Right forelimb (tissue), 1 donor: ENCODE measurements at regions not wholly inside any gene's neighbourhood (a gene's known extent, or its start where the extent isn't known, plus 50 kb on each side); places are given as distances from the start of the nearest gene placed in this dataset.

Source experiments
- DNase-seq: peaks from one replicate; pipeline ENCODE4 v3.0.0-alpha.2; 2018

DNA sequence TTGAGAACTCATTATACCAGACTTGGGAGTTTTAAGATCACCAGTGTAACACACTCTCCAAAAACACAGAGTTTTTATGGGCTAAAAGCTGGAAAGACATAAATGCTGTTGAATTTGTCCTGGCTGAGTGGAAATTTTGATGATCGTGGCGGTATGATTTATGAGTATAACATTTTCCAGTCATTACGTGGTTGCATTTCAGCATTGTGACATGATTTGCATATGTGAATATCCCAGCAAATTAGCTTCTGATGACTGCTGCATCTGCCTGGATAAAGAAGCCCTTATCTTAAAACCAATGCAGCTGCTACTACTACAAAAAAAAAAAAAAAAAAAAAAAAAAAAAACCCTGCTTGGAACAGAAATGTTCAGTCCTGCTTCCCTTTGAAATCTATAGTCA lies 850.9 kb downstream of the TFAP2A start:
- no peak for DNase-seq

DNA sequence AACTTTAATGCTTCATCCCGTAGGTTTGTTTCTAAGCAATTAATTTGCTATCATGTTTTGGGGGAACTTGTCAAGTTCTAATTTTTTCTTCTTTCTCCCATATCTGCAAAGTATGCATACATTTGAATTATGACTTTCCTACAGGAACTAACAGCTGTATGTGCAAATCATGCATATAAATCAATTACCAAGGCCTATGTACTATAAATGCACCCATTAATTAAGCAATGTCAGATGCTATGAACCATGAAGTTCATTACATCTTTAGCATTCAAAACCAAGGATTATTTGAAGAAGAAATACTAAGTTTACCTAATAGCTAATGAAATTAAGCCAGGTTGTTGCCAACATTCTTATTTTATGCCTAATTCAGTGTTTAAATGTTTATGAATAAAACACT lies 851.3 kb downstream of the TFAP2A start:
- DNase-seq: no peak

DNA sequence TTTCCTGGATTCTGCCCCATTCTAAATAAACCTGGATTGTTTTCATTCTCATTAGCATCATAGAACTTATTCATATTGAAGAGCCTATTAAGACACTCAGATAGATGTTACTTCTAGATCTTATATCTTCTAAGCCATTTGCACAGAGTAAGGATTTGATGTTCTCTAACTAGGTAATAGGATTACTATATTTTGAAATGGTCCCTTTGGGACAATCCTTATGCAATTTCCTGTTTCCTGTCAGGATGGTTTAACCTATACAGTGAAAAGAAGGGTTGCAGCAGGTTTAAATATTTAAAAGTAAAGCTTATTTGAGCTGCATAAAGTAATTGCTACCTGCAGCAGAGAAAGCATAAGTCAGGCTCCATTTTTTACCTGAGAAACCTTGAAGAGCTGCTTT lies 860.1 kb downstream of the TFAP2A start:
- DNase-seq: no peak

DNA sequence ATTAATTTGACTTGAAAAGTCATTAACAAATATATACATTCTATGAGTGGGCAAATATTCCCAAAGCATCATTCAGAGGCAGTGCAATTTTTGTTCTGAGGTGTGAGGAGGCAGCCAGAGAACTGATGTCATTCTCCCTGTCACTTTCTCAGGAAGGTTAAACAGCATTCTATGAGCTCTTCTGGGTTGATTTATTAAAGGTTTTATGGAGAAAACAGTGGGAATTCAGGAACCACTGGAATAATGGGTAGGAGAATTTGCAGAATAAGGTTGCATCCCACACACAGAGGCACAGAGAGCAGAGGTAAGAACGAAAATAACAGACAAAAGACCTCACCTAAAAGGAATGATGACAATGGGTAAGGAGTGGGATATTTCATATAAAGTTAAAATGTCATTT lies 860.6 kb downstream of the TFAP2A start:
- DNase-seq: no peak

DNA sequence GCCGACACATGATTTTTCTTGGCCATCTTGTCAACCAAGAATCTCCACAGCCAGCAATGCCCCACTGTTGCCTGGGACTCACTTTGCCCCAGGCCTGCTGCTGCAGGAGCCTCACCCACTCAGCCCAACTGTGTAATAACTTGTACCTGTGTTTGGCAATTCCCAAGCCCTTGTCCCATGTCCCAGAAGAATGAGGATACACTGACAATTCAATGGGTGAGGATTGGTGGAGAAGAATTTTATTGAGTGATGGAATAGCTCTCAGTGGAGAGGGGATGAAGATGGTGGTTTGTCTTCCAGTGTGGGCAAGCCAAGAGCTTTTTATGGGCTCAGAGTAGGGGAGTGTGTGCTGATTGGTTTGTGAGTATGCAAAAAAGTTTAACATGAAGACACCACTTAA lies 861.9 kb downstream of the TFAP2A start:
- DNase-seq: no peak

DNA sequence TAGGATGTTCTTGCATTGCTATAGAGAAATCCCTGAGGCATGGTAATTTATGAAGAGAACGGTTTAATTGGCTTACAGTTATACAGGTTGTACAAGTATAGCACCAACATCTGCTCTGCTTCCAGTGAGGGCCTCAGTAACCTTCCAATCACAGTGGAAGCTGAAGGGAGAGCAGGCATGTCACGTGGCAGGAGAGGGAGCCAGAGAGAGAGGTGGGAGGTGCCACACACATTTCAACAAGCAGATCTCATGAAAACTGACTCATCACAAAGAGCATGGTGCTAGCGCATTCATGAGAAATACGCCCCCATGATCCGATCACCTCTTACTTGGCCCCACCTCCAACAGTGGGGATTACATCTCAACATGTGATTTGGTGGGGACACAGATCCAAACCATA lies 871.2 kb downstream of the TFAP2A start:
- no peak for DNase-seq

DNA sequence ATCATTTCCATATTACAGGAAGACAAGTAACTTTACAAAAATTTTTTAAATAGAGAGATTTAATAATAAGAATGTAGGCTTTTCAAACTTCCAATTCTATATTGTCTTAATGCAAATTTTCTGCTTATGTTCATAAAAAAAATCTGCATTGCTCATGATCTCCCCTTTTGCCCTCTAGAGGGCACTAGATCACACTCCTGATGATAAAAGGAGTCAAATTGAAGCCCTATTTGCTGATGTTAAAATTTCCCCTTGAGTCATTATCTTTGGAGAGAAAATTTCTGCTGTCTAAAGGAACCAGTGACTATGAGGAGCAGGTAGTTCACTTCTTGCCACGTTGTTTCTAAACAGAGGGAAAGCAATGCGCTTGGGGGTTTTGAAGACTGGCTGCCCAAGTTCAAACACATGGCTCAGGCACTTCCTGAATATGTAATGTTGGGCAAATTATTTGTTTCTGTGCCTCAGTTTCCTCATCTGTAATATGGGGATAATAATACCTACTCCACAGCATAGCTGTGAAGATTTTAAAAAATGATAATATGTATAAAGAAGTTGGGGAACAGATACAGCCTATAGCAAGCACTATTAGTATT lies 874.2 kb downstream of the TFAP2A start:
- no peak for DNase-seq

DNA sequence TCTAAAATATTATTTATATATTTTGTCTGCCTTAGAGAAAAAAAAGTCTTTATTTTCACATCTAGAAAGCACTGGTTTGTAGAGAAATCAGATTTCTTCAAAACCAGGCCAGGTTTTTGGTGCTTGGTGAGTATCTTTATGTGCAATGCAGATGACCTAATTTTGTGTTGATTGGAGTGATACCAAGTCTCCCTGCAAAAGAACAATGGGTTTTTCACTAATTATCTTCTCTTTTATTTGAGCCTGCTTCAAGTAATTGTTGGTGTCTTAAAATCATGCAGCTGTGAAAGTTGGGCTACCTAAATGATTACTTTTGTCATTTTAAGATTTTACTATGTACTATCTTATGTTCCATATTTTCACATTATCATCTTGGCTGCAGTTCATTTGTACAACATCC lies 874.7 kb downstream of the TFAP2A start:
- no peak for DNase-seq

DNA sequence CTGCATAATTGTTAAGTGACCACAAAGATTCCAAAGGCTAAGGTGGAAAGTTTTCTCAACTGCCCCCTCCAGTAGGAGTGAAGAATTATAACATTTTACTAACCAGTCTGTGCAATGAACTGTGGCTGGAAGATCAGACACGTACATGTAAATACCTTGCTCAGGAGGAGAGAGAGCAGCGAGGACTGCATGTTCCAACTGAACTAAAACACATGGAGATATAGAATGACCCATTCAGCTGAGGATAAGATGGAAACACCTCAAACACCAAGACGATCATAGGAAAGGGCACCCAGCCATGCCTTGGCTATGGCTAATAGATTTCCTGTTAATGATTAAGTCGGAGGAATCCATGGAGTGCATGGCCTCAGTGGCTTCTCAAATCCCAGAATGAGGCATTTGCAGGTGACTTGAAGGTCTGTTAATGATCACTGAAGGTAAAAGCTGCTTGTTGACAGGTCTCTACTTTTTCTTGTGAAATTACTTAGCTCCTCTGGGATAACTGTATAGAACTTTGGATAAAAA lies 875.6 kb downstream of the TFAP2A start:
- DNase-seq: no peak

DNA sequence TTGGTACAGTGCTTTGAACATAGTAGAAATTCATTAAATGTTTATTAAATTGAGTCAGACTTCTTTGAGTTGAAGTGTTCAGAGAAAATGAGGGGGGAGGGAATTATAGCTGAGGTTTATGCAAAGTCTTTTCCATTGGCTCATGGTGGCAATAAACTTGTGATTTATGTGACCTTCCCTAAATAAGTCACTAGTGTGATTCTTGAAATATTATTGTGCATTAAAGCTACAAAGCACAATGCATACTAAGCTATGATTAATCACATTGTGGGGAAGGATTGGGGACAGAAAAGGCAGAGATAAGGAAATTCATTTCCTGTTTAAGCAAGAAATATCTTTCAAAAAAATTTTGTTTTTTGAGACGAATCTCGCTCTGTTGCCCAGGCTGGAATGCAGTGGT lies 877.5 kb downstream of the TFAP2A start:
- no peak for DNase-seq

DNA sequence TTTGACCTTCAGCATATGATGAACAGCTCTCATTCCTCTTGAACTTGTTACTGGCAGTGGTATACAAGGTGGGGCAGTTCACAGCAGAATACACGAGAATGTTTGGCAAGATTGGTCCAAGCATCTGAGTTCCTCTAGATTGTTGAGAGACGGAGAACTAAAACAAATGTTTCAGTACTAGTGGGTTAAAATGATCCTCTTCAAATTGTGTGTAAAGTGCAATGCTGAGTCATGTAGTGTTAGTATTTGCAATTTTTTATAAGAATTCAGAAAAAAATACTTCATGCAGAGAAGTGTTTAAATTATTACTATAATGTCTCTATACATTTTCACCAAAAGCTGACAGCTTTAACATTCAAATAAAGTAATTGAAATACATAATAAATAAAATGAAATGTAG lies 879.8 kb downstream of the TFAP2A start:
- DNase-seq: no peak

DNA sequence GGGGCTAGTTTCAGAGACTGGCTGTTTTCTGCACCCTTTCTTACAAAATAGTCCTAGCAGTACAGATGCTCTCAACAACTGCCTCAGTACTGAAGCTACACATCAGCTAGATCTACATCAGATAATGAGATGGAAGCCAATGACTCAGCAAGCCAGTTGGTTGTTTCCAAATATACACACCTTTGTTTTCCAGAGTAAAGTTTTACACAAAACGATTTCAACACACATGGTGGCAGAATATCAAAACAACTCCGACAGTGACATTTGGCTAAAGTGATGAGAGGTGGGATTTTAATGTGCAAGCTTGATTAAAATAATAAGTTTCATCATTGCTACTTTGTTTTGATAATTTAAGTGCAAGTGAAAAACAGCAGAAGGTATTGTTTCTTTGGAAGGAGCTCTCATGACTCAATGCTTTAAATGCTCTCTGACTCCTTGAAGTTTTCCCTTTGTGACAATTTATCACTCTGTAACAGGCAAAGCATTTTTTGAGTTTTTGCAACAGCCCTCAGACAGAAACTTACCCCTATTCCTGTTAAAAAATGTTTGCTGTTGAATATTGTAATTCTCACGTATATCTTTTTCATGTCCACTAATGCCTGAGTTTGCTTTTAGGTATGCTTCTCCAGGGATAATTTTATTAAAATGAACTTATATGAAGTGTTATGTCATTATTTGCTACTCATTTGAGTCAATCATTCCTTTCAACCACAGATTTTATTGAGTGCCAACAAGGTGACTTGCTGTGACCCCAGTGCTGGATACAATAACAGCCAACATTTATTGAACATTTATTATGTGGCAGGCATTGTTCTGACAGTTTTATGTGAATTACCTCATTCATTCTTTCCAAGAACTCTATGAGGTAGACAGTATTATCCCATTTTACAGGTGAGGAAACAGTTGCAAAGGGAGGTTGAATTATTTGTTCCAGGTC lies 882.0 kb downstream of the TFAP2A start:
- DNase-seq: no peak

DNA sequence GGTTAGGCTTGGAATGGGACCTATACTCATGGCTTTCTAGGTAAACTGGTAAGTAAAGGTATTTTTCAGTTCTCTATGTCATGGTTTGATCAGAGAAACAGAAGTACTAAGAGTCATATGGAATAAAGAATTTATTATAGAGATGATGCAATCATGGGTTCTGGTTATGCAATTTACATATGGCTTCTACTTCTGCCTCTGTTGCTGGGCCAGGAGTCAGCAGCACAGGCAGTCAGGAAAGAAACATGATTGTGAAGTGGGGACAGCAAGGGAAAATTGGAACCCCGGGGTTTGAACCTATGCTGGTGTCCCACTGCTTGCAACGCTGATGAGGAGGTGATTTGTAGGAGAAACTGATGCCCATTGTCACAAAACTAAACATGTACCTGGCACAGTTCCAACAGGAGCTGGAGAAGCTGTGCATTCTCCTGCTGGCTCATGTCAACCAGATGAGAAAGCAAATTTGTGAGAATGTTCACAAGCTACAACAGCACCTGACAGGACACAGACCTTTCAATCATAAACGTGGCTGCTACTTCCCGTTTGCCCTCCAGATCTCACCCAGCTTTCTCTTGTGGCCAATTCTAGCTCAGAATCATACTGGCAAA lies 887.1 kb downstream of the TFAP2A start:
- DNase-seq: no peak

DNA sequence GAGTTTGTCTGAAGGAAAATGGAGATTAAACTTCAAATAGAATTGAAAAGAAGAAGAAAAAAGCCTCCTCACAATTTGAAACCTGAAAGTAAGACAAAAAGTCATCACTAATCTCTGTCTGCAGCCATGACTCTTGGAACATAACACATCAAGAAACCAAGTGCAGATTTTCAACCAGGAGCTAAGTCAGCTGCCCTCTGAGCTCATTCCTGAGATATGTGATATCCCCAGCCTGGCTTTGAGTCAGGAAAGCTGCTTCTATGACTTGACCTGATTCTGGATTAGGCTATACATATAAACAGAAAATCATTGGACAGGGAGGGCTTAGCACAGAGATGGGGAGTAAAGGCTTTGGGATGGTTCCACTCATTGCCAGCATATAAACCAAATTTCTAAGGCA lies 891.4 kb downstream of the TFAP2A start:
- DNase-seq: no peak

DNA sequence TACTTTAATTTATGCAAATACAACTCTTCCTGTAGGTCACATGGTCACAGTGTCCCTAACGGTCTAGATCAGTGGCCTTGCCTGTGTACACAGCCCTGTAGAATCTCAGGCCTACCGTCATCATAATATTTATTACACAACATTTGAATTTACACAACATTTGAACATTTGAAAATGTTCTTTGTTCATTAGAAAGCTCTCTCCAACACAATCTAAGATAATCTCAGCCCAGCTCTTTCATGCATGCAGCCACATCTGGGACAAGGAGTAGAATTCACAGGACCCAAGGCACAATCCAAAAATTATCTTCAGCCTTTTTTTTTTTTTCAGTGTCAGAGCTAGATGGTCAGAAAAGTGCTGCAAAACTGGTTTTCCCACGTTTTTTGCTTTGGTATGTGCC lies 892.8 kb downstream of the TFAP2A start:
- no peak for DNase-seq

DNA sequence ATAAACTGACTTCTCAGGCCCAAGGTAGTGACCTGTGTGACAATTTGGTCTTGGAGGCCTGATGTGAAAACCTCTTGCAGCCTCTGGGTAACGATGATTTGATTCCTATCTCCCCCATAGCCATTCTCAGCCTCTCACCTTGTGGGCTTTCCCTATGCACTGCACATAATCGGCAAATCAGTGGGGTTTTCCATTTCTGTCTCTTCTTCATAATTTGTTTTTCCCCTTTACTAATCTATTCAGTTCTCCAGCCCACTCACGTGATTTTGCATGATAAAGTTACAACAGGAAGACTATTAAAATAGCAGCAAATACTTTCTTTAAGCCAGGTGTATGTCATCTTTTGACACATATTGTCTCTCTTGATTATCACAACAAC lies 893.7 kb downstream of the TFAP2A start:
- DNase-seq: no peak

DNA sequence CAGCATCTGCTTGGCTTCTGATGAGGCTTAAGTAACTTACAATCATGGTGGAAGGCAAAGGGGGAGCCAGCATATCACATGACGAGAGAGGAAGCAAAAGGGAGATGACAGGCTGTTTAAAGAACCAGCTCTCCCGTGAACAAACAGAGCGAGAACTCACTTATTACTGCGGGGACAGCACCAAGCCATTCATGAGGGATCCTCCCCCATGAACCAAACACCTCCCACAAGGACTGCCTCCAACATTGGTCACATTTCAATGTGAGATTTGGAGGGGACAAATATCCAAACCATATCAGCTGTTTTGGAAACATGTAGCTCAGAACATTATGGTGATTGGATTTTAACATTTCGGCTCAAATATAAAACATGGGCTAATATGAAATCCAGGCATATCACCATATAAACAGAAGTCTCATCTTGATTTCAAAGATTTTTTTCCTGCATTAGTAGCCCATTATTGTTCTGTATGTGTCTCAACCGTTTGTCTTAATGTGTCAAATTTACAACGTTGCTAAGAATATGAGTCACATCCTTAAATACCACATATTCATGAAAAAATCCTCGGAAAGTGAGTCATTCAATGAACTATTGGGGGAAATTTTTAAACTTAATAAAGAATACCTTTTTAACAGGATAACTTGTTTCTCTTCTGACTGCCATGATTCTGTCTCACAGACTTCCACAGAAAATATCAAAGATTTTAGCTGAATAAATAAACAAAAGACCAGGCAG lies 894.3 kb downstream of the TFAP2A start:
- DNase-seq: no peak

DNA sequence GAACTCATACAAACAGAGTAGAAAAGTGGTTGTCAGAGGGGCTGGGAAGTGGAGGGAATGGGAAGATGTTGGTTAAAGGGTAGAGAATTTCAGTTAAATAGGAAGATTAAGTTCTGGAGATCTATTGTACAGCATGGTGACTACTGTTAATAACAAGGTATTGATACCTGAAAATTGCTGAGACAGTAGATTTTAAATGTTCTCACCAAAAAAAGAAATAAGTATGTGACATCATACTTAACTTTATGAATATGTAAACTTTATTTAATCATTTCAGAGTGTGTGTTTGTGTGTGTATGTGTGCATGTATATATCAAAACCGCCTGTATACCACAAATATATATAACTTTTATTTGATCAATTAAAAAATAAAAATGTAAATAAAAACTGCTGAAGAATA lies 896.4 kb downstream of the TFAP2A start:
- DNase-seq: no peak

DNA sequence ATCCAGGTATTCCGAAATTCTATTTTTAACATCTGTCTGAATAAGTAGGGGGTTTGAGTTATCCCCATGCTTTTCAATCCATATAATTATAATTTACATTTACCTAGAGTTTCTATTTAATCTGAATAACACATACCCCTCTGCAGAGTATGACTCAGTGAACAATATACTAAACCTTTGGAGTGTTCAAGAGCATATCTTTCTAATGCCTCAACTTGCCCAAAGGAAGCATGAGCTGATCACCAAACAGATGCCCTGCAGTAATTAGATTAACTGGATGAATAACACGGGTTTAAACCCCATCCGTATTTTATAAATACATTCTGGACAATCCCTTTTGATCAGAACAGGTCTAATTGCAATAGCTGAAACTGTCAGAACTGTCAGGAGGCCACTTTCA lies 897.1 kb downstream of the TFAP2A start:
- DNase-seq: no peak

DNA sequence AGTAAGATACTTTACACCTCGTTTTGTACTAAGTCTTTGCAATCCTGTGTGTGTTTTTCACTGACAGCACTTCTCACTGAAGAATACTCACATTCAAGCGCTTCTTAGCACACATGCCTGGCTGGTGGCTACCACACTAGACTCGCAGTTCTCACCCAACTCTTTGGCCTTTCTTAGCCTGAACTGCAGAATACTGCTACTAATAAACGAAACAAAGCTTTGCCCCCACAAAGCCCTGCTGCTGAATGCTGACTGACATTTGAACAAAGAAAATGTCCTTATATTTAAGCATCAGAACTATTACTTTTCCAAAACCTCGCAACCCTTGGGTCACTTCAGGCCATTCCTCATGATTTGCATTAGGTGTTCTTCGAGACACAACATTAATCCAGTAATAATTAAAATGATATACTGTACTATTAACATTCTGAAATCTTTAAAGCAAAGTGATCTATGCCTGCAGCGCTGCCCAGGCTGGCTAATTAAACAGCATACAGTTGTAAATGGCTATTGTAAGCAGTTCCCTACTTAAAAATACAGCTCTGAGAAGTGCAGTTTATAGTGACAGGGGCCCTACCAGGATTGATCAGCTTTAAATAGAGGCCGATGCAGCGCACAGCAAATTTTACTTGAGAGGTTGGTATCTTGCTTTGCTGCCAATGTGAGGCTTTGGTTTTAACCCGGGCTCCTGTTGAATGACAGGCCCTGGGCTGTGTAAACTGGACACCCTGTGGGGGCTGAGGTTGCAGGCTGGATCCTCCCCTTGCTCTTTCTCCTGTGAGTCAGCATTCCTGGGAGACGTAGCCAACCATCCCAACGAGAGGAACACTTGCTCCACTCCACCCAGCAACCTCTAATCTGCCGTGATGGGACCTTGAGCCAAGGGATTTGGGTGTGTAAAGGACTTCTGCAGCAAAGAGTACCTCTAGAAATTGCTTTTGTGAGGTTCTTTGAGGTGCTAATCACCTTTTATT lies 899.0 kb downstream of the TFAP2A start:
- DNase-seq: no peak

DNA sequence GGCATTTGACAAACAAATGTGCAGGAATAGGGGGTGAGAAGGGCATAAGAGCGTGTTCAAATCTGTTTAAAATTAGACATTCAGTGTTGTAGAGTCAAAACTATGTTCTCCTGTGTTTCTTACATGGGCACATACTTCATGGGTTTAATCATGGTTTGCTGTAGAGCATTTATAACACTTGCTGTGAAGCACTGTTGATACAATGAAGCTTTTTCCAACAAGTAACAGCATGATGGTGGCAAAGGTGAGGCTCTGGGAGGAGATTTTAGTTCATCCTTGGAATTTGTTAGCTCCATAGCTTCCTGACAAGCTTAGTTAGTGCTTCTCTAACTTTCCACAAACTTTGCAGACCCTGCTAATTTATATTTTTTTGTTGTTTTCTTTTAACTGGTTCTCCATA lies 900.7 kb downstream of the TFAP2A start:
- no peak for DNase-seq

DNA sequence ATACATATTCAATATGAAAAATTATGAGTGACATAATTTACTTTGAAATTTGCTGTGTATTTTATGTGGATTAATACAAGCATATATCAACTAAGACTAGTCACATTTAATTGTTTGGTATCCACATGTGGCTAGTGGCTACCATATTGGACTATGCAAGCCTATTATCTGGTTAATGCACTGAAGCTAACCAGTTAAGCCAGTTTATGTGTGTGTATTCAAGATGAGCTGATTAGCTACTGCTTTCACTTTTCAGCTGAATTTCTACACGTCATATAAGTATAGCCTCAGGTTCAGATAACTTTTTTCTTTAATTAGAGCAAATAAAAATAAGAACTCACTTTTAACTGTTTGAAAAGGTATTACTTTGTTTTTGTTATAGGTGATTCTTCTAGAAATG lies 903.7 kb downstream of the TFAP2A start:
- DNase-seq: no peak
